HepG2 (cell line): ENCODE measurements at regions not wholly inside any gene's neighbourhood (a gene's known extent, or its start where the extent isn't known, plus 50 kb on each side); places are given as distances from the start of the nearest gene placed in this dataset.

Experiments used
- ATAC-seq: fragments of 200-7000 bp; cut with Tn5 transposase; 3 replicates; pipeline ENCODE4 v1.9.1; 2020; ENCODE audit warnings: mild to moderate bottlenecking, moderate library complexity
- BruUV-seq: library from RNA; stranded (reverse); fragments of 400-500 nt; replicated peaks from 2 replicates; lab custom pipeline; 2021; lab: Mats Ljungman, UMichigan
- CTCF ChIA-PET: fragments of 300-600 bp; formaldehyde crosslinking; extraction: SDS; loops from one replicate; lab custom pipeline; 2021; ENCODE audit warnings: low total read pairs, inconsistent platforms, low intra/inter-chr PET ratio; lab: Yijun Ruan, JAX
- POLR2A ChIA-PET: fragments of 350-600 bp; sonication (Branson Sonifier 250); formaldehyde crosslinking; loops from one replicate; lab custom pipeline; 2020; ENCODE audit warnings: antibody characterized with exemption, inconsistent platforms; lab: Yijun Ruan, JAX
- DNase-seq: peaks from one replicate; pipeline ENCODE4 v3.0.0-alpha.2; 2015; ENCODE audit warnings: low spot score
- FAIRE-seq: peaks from 3 replicates; lab custom pipeline; 2011; peaks lifted over from hg19 to GRCh38; lab: Jason Lieb, UNC
- H2AFZ ChIP-seq: one replicate; pipeline ENCODE4 v1.6.1; 2011; ENCODE audit warnings: low read length, inconsistent platforms
- H3K27ac ChIP-seq: fragments of 300-600 bp; 3 replicates; pipeline ENCODE4 v1.8.0; 2011; ENCODE audit warnings: mixed run types, mild to moderate bottlenecking, mixed read lengths, low read length, inconsistent platforms; ENCODE audit not compliant: insufficient read depth; ENCODE audit errors: extremely low read length
- H3K27me3 ChIP-seq, 2 experiments: fragments of 200-600 bp in 1 of 2; 2 replicates in 1 of 2; 3 replicates in 1 of 2; pipeline versions ENCODE4 v1.6.0 to v1.8.0; 2011; ENCODE audit warnings: low read length in 2 of 2, mild to moderate bottlenecking in 2 of 2, moderate library complexity in 2 of 2, inconsistent platforms in 1 of 2; ENCODE audit not compliant: insufficient read depth in 2 of 2, control insufficient read depth in 1 of 2
- H3K36me3 ChIP-seq, 2 experiments: fragments of 200-600 bp in 1 of 2; replicated peaks in 1 of 2; 2 replicates in 1 of 2; 3 replicates in 1 of 2; pipeline versions ENCODE4 v1.5.1 to v1.8.0; 2011; ENCODE audit warnings: low read length in 2 of 2, inconsistent platforms in 1 of 2; ENCODE audit not compliant: insufficient read depth in 2 of 2, control insufficient read depth in 1 of 2
- H3K4me1 ChIP-seq: 2 replicates; pipeline ENCODE4 v1.5.1; 2012; ENCODE audit warnings: low read length, inconsistent platforms; ENCODE audit not compliant: insufficient read depth
- H3K4me2 ChIP-seq: 2 replicates; pipeline ENCODE4 v1.6.0; 2011; ENCODE audit warnings: low read depth, low read length, inconsistent platforms
- H3K4me3 ChIP-seq, 3 experiments: fragments of 200-600 bp in 1 of 3; sonication (generic), shearing (Covaris generic) in 1 of 3; replicated peaks in 1 of 3; 2 replicates each; pipeline ENCODE4 v1.5.1; 2011 to 2016; ENCODE audit warnings: low read length in 3 of 3, inconsistent platforms in 2 of 3, low read depth in 2 of 3, mild to moderate bottlenecking in 2 of 3, control low read depth in 1 of 3, mixed read lengths in 1 of 3; ENCODE audit not compliant: insufficient read depth in 1 of 3
- H3K79me2 ChIP-seq: one replicate; pipeline ENCODE4 v1.6.1; 2011; ENCODE audit warnings: low read length, inconsistent platforms; ENCODE audit not compliant: insufficient read depth
- H3K9ac ChIP-seq: 2 replicates; pipeline ENCODE4 v1.6.0; 2011; ENCODE audit warnings: mild to moderate bottlenecking, low read depth, low read length, inconsistent platforms; ENCODE audit not compliant: insufficient read depth
- H3K9me3 ChIP-seq: 2 replicates; pipeline ENCODE4 v1.5.1; 2012; ENCODE audit warnings: mild to moderate bottlenecking, low read length
- H4K20me1 ChIP-seq: 2 replicates; pipeline ENCODE4 v1.6.0; 2011; ENCODE audit warnings: inconsistent platforms, mild to moderate bottlenecking, low read length, moderate library complexity; ENCODE audit not compliant: insufficient read depth
- BRF2 ChIP-seq: sonication (generic); formaldehyde crosslinking; IDR thresholded peaks from 2 replicates; pipeline ENCODE4 v1.8.1; 2022; ENCODE audit warnings: mild to moderate bottlenecking, missing genetic modification reagents
- HOXA5 ChIP-seq: sonication (generic); formaldehyde crosslinking; IDR thresholded peaks from 2 replicates; pipeline ENCODE4 v1.4.0; 2020; ENCODE audit warnings: missing genetic modification reagents
- PATZ1 ChIP-seq: sonication (generic); formaldehyde crosslinking; IDR thresholded peaks from 2 replicates; pipeline ENCODE4 v1.4.0; 2020; ENCODE audit warnings: missing genetic modification reagents
- SALL1 ChIP-seq: sonication (generic); formaldehyde crosslinking; IDR thresholded peaks from 2 replicates; pipeline ENCODE4 v1.8.0; 2022; ENCODE audit warnings: mild to moderate bottlenecking, missing genetic modification reagents
- TBX2 ChIP-seq: sonication (generic); formaldehyde crosslinking; IDR thresholded peaks from 2 replicates; pipeline ENCODE4 v1.5.0; 2020; ENCODE audit warnings: missing genetic modification reagents, mild to moderate bottlenecking, borderline replicate concordance
- U2AF1 ChIP-seq: fragments of 200-400 bp; formaldehyde crosslinking; optimal IDR thresholded peaks from 2 replicates; pipeline ENCODE3; 2017; ENCODE audit warnings: mild to moderate bottlenecking, low read depth, low read length
- XBP1 ChIP-seq: sonication (generic); formaldehyde crosslinking; IDR thresholded peaks from 2 replicates; pipeline ENCODE4 v1.5.0; 2020; ENCODE audit warnings: missing genetic modification reagents
- ZBTB46 ChIP-seq: sonication (generic); formaldehyde crosslinking; IDR thresholded peaks from 2 replicates; pipeline ENCODE4 v1.4.0; 2020; ENCODE audit warnings: mild to moderate bottlenecking, missing genetic modification reagents, borderline replicate concordance
- ZFP41 ChIP-seq: sonication (generic); formaldehyde crosslinking; IDR thresholded peaks from 2 replicates; pipeline ENCODE4 v1.4.0; 2020; ENCODE audit warnings: mild to moderate bottlenecking, missing genetic modification reagents, borderline replicate concordance
- ZGPAT ChIP-seq: IDR thresholded peaks from 2 replicates; pipeline ENCODE4 v1.6.1; 2016; ENCODE audit warnings: mild to moderate bottlenecking
- ZNF263 ChIP-seq: sonication (generic); formaldehyde crosslinking; IDR thresholded peaks from 2 replicates; pipeline ENCODE4 v1.4.0; 2020; ENCODE audit warnings: missing genetic modification reagents
- ZNF275 ChIP-seq: sonication (generic); formaldehyde crosslinking; IDR thresholded peaks from 2 replicates; pipeline ENCODE4 v1.8.0; 2022; ENCODE audit warnings: missing genetic modification reagents, mild to moderate bottlenecking, inconsistent platforms, borderline replicate concordance
- ZNF33B ChIP-seq: sonication (generic); formaldehyde crosslinking; IDR thresholded peaks from 2 replicates; pipeline ENCODE4 v1.5.1; 2020; ENCODE audit warnings: mild to moderate bottlenecking, missing genetic modification reagents
- ZNF512 ChIP-seq: sonication (generic); formaldehyde crosslinking; IDR thresholded peaks from 2 replicates; pipeline ENCODE4 v1.4.0; 2020; ENCODE audit warnings: mild to moderate bottlenecking, missing genetic modification reagents
- ZNF550 ChIP-seq: sonication (generic); formaldehyde crosslinking; IDR thresholded peaks from 2 replicates; pipeline ENCODE4 v1.4.0; 2020; ENCODE audit warnings: mild to moderate bottlenecking, missing genetic modification reagents, borderline replicate concordance
- ZNF564 ChIP-seq: sonication (generic); formaldehyde crosslinking; IDR thresholded peaks from 2 replicates; pipeline ENCODE4 v1.8.1; 2023; ENCODE audit warnings: mild to moderate bottlenecking, missing genetic modification reagents
- ZSCAN25 ChIP-seq: sonication (generic); formaldehyde crosslinking; IDR thresholded peaks from 2 replicates; pipeline ENCODE4 v1.8.0; 2022; ENCODE audit warnings: mild to moderate bottlenecking, missing genetic modification reagents
- WGBS: methylation state at CpG from one replicate; pipeline ENCODE4 v1.1.6; 2017; ENCODE audit warnings: low lambda C conversion rate; 5-methylcytosine and 5-hydroxymethylcytosine counted together
- in situ Hi-C: cut with HindIII; loops from 2 replicates; pipeline ENCODE4 v1.10.0; 2017; ENCODE audit warnings: low pct_unique_long_range_greater_than_20kb; ENCODE audit not compliant: extremely low pct_ligation_motif_present
- intact Hi-C: fragments of 100-400 bp; cut with micrococcal nuclease; formaldehyde crosslinking; loops from one replicate; pipeline ENCODE4 v1.10.0; 2022; ENCODE audit not compliant: unreplicated experiment

GRCh38 chr4:188459381-188459780 lies 320.1 kb downstream of the TRIML1 start:
- intact Hi-C loops = no loop called here
- Histone ChIP-seq H4K20me1 (no peaks in the 10 kb centered on the region), H3K4me1 (0 out of 2 replicates have a peak, but pooled peaks cover 3% of the 10 kb centered on the region), H3K36me3 (no peaks in the 10 kb centered on the region), H3K4me3 (no peak overlapping the region), H3K9me3 (peaks cover 11% of the 10 kb centered on the region), H2AFZ (no peak overlapping the region), H3K79me2 (no peaks in the 10 kb centered on the region), H3K27ac (no peak overlapping the region), H3K4me2 (no peak overlapping the region), H3K9ac (no peak overlapping the region), H3K27me3 (no peaks in the 10 kb centered on the region)
- DNase-seq (no peak), FAIRE-seq (no peak), ATAC-seq (no peak)
- ChIA-PET CTCF (no interaction called here), POLR2A (no interaction called here)
- WGBS = 37% methylated on average over 1 of the region's 1 CpG
- no TSS peak for BruUV-seq
- in situ Hi-C loops = no loop called here
- TF ChIP-seq BRF2 (CRISPR knock-in tag) (no peak), ZNF275 (no peak), SALL1 (CRISPR knock-in tag) (no peak), ZGPAT (CRISPR knock-in tag) (no peak), ZFP41 (CRISPR knock-in tag) (no peak), HOXA5 (CRISPR knock-in tag) (no peak), ZNF33B (CRISPR knock-in tag) (no peak), ZNF550 (CRISPR knock-in tag) (no peak), ZSCAN25 (CRISPR knock-in tag) (no peak), ZNF564 (CRISPR knock-in tag) (no peak), XBP1 (no peak), ZNF263 (no peak), TBX2 (no peak), ZNF512 (CRISPR knock-in tag) (no peak), U2AF1 (no peak), ZBTB46 (no peak), PATZ1 (CRISPR knock-in tag) (no peak)
